ENCODE measurements at regions not wholly inside any gene's neighbourhood (a gene's known extent, or its start where the extent isn't known, plus 50 kb on each side); places are given as distances from the start of the nearest gene placed in this dataset.

DNA sequence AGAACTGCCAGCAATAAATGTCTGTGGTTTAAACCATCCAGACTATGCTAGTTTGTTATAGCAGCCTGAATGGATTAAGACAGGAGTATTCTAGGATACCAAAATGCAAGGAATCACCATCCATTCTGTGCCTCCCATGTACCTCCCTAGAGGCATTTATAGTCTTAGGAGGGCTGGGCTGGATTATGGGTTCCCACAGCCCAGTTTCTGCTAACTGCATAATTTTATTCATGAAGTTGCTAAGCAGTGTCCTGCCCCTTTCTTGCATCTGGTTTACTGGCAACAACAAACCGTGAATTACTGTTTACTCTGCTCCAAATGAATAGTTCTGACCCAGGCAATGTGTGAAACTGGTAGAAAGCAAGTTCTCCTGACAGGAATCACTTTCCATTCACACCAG is 67.1 kb upstream of the PRKX start:
- DNase-seq (ENCODE audit: low spot score), result no peak

DNA sequence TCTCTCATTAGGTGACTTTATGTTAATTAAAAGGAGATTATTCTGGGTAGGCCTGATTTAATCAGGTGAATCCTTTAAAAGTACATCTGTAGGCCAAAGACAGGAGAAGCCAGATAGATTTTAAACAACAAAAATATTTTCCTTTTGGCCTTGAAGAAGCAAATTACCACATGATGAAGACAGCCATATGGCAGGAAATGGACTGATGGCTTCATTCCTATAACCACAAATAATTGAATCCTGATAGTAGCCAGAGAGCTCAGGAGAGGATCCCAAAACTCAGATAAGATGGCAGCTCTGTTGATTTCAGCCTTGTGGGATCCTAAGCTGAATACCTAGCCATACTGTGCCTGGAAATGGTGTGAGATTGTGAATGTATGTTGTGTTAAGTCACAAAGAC is 66.1 kb upstream of the PRKX start:
- no peak for DNase-seq (ENCODE audit: low spot score)

DNA sequence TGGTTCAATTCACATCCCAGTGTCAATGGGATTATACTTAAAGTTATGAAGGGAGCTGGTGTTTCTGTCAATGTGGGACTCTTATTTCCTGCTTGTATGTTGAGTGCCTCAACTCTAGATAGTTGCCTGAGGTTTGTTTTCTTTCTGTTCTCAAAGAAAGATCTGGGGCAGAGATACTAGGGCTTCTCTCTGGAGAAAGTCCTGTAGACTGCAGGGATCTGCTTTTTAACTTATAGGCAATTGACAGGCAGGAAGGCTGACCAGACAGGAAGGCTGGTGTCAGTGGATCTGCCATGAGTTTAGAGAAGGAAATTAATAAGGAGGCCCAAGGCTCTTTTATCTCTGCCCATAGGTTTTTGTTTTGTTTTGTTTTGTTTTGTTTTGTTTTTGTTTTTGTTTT is 64.0 kb upstream of the PRKX start:
- no peak for DNase-seq (ENCODE audit: low spot score)

DNA sequence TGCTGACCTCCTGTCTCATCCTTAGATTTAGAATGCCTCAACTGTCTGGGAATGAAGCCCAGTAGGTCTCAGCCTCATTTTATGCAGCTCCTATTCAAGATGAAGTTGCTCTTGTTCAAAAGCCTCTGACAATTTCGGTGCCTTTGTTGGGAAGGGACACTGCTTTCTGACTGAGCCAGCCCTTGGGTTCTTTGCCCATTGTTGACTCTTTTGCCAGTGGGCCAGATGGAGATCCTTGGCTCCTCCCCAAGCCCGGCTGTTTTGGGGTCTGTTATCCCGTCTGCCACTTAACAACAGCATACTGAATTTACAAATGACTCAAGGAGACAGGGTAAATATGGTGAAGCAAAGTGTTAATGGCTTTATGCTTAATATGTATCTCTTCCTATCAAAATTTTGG is 58.3 kb upstream of the PRKX start:
- DNase-seq (ENCODE audit: low spot score), result no peak

DNA sequence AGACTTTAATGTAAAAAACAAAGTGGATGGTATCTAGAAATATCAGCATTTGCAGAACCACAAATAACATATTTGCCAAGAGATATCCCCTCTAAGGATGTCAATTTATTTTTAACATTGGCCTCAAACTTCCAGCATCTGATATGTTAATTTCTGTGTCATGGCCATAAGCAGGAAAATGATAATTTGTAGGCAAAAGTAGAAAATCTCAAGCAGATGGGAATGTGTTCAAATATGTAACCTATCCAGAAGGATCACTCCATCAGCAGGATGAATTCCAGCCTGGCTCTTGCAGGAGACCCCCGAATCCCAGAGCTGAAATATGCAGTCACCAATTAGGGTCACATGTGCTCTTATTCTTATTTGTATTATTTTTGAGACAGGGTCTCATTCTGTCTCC is 55.4 kb upstream of the PRKX start:
- DNase-seq (ENCODE audit: low spot score), result no peak
